ENCODE measurements at regions not wholly inside any gene's neighbourhood (a gene's known extent, or its start where the extent isn't known, plus 50 kb on each side); places are given as distances from the start of the nearest gene placed in this dataset.

- H3K27ac ChIP-seq: no peak overlapping the region
- H3K36me3 ChIP-seq: no peaks in the 10 kb centered on the region
- H3K4me3 ChIP-seq: no peak overlapping the region
- H3K4me1 ChIP-seq: no peaks in the 10 kb centered on the region
- H3K27me3 ChIP-seq: no peaks in the 10 kb centered on the region
- H3K9me3 ChIP-seq: no peaks in the 10 kb centered on the region
- TF ChIP-seq POLR2A (IDR thresholded peaks at IDR 0.05): no peak
- TF ChIP-seq CTCF (IDR thresholded peaks at IDR 0.05): no peak
- no peak for DNase-seq
- intact Hi-C loops (cut with DNase I; ENCODE audit: low total_unique reads): no loop called here
These were observed 1074.2 kb upstream of the ZEB2 start for GRCh38 chr2:145593991-145594614.

- no peaks in the 10 kb centered on the region for H3K4me1 ChIP-seq
- intact Hi-C loops (cut with DNase I; ENCODE audit: low total_unique reads): no loop called here
- H3K27me3 ChIP-seq: no peaks in the 10 kb centered on the region
- no peak overlapping the region for H3K4me3 ChIP-seq
- no peak for DNase-seq
- no peaks in the 10 kb centered on the region for H3K9me3 ChIP-seq
- no peak for TF ChIP-seq CTCF (IDR thresholded peaks at IDR 0.05)
- no peak for TF ChIP-seq POLR2A (IDR thresholded peaks at IDR 0.05)
- no peaks in the 10 kb centered on the region for H3K36me3 ChIP-seq
- no peak overlapping the region for H3K27ac ChIP-seq
These were observed 1073.4 kb upstream of the ZEB2 start for GRCh38 chr2:145593280-145593679.

- intact Hi-C loops (cut with DNase I; ENCODE audit: low total_unique reads): no loop called here
- no peak overlapping the region for H3K27ac ChIP-seq
- no peaks in the 10 kb centered on the region for H3K36me3 ChIP-seq
- H3K4me1 ChIP-seq: no peaks in the 10 kb centered on the region
- TF ChIP-seq POLR2A (IDR thresholded peaks at IDR 0.05) (no peak), CTCF (IDR thresholded peaks at IDR 0.05) (no peak)
- DNase-seq: no peak
- no peaks in the 10 kb centered on the region for H3K9me3 ChIP-seq
- no peak overlapping the region for H3K4me3 ChIP-seq
- no peaks in the 10 kb centered on the region for H3K27me3 ChIP-seq
These were observed 1072.4 kb upstream of the ZEB2 start for GRCh38 chr2:145592361-145592760.

GRCh38 chr2:145591109-145591809, 1071.3 kb upstream of the ZEB2 start:
- Histone ChIP-seq H3K4me3 (no peak overlapping the region), H3K4me1 (no peaks in the 10 kb centered on the region), H3K9me3 (no peaks in the 10 kb centered on the region), H3K36me3 (no peaks in the 10 kb centered on the region), H3K27ac (no peak overlapping the region), H3K27me3 (no peaks in the 10 kb centered on the region)
- TF ChIP-seq CTCF (IDR thresholded peaks at IDR 0.05): no peak
- no peak for TF ChIP-seq POLR2A (IDR thresholded peaks at IDR 0.05)
- intact Hi-C loops (cut with DNase I; ENCODE audit: low total_unique reads): no loop called here
- no peak for DNase-seq

- Histone ChIP-seq H3K4me1 (no peaks in the 10 kb centered on the region), H3K27me3 (no peaks in the 10 kb centered on the region), H3K36me3 (no peaks in the 10 kb centered on the region), H3K9me3 (no peaks in the 10 kb centered on the region), H3K27ac (no peak overlapping the region), H3K4me3 (no peak overlapping the region)
- DNase-seq: no peak
- TF ChIP-seq POLR2A (IDR thresholded peaks at IDR 0.05) (no peak), CTCF (IDR thresholded peaks at IDR 0.05) (no peak)
- intact Hi-C loops (cut with DNase I; ENCODE audit: low total_unique reads): no loop called here
These were observed 1068.0 kb upstream of the ZEB2 start for GRCh38 chr2:145587922-145588321.

Data from uterus (tissue), 3 donors.